GM10248 (cell line): ENCODE measurements at regions not wholly inside any gene's neighbourhood (a gene's known extent, or its start where the extent isn't known, plus 50 kb on each side); places are given as distances from the start of the nearest gene placed in this dataset.

Source experiments
- CTCF ChIA-PET: fragments of 300-600 bp; sonication (Branson Sonifier 250); formaldehyde crosslinking; extraction: SDS; loops from one replicate; lab custom pipeline; 2021; ENCODE audit warnings: antibody characterized with exemption; lab: Yijun Ruan, JAX
- POLR2A ChIA-PET: fragments of 350-650 bp; sonication (Branson Sonifier 250); formaldehyde crosslinking; extraction: SDS; loops from one replicate; lab custom pipeline; 2020; ENCODE audit warnings: antibody characterized with exemption; lab: Yijun Ruan, JAX
- DNase-seq: peaks from one replicate; pipeline ENCODE4 v3.0.0; 2012; ENCODE audit errors: extremely low spot score
- TF ChIP-seq, protein P1 (sequence below): IDR thresholded peaks from 2 replicates; pipeline ENCODE4 v1.5.1; 2012; ENCODE audit warnings: mild to moderate bottlenecking, low read depth; ENCODE audit errors: extremely low read depth, missing control alignments, control extremely low read depth

DNA sequence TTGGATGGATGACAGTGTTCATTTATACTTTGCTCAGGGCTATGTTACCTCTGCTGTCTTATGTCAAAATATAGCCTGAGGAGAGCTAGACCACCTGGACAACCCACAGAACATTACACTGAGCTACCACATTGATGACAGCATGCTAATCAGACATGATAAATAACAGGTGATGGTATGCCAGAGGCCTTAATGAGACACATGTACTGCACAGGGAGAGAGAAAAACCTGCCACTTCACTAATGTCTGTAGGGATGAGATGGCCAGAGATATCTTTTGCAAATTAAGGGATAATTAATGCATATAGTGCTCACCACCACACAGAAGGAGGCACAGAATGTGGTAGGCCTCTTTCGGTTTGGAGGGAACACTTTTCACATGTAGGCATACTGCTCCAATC lies 1122.6 kb upstream of the POT1 start:
- ChIA-PET POLR2A (no interaction called here), CTCF (interaction anchor here (0.7 kb wide), 1 partner anchor 22 kb away, joined by 3 read pairs; no protein-coding TSS in a partner anchor)
- TF ChIP-seq, protein P1, sequence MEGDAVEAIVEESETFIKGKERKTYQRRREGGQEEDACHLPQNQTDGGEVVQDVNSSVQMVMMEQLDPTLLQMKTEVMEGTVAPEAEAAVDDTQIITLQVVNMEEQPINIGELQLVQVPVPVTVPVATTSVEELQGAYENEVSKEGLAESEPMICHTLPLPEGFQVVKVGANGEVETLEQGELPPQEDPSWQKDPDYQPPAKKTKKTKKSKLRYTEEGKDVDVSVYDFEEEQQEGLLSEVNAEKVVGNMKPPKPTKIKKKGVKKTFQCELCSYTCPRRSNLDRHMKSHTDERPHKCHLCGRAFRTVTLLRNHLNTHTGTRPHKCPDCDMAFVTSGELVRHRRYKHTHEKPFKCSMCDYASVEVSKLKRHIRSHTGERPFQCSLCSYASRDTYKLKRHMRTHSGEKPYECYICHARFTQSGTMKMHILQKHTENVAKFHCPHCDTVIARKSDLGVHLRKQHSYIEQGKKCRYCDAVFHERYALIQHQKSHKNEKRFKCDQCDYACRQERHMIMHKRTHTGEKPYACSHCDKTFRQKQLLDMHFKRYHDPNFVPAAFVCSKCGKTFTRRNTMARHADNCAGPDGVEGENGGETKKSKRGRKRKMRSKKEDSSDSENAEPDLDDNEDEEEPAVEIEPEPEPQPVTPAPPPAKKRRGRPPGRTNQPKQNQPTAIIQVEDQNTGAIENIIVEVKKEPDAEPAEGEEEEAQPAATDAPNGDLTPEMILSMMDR = no peak
- no peak for DNase-seq

DNA sequence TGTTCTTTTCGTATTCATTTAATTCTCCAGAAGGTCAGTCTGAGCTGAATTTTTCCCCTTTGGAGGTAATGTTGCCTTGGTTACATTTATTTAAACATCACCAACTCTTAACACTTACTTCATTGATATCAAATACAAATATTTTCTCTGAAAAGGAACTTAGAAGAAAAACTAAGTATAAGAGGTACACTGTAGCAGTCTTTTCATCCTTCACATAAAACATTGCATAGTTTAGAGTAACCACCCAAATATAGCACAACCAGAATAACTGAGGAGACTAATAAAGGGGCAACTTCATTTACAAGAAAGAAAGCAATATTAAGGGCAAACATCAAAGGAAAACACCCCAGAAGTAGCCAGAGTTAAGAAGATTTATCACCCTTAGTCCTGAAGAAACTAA lies 1115.0 kb upstream of the POT1 start:
- TF ChIP-seq, protein P1 = no peak

DNA sequence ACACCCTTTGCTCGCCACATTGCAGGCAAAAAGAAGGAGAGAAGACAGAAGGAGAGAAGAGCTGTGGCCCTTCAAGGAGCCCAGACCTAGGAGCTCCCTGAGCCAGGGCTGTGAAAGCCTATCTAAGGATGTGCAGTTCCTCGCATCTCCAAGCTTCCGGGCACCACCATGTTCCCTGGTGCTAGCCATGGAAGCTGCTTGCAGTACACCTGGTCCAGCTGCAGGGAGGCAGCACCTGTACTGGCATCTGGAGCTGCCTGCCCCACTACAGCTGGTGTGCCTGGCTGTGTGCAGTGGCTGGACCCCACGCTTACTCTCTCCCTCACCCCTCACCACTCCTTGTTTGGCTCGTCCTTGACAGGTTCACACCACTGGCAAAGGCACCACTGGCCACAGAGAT lies 1111.8 kb upstream of the POT1 start:
- ChIA-PET CTCF (interaction anchor here (1.0 to 1.8 kb wide), 4 partner anchors 9 to 17 kb away, joined by 3 to 5 read pairs (median 3); no protein-coding TSS in a partner anchor), POLR2A (no interaction called here)
- no peak for DNase-seq
- TF ChIP-seq, protein P1 = no peak

More for the DNA sequence above, 1115.0 kb upstream of the POT1 start:
- ChIA-PET CTCF (no interaction called here), POLR2A (no interaction called here)
- no peak for DNase-seq

DNA sequence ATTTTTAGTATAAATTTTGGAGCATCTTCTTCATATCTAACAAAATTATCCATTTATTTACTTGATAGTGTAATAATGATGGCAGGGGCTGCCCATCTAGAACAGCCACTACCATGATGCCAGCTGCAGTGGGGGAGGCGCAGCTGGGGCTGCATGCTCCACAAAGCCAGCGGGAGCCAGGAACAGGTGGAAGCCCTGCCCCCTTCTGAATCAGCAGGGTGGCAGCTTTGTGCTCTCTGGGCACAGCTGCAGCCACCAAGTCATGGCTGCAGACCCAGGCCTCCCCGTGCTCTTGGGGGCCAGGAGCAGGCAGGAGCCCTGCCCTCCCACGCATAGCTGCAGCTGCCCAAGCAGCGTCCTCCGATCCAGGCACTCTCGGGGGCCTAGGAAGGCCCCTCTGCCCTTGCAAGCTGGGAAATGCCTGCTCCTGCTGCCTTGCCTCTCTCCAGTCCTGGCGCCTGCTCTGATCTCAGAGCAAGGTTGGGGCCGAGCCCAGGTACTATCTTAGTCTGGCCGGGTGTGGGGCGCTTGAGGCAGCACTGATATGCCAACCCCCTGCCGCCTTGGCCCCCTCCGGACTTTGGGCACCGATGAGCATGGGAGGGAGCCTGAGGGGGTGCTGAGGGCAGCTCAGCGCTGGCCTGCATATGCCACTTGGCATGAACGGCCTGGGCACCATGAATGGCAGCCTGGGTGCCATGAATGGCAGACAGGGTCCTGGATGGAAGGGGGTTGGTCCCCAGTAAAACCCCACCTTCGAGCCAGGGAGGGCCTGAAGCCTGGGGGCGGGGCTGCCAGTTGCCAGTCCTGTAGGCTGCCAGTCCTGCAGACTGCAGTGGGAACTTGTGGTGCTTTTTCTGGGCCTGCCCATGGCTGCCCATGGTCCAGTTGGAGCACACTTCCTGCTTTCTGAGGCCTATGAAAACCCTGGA lies 1110.8 kb upstream of the POT1 start:
- DNase-seq = no peak
- TF ChIP-seq, protein P1 = no peak
- POLR2A ChIA-PET = interaction anchor here (0.6 kb wide), 1 partner anchor 8 kb away, joined by 3 read pairs; no protein-coding TSS in a partner anchor
- CTCF ChIA-PET = interaction anchor here (1.1 to 1.8 kb wide), 4 partner anchors 8 to 16 kb away, joined by 3 to 5 read pairs (median 4); no protein-coding TSS in a partner anchor

DNA sequence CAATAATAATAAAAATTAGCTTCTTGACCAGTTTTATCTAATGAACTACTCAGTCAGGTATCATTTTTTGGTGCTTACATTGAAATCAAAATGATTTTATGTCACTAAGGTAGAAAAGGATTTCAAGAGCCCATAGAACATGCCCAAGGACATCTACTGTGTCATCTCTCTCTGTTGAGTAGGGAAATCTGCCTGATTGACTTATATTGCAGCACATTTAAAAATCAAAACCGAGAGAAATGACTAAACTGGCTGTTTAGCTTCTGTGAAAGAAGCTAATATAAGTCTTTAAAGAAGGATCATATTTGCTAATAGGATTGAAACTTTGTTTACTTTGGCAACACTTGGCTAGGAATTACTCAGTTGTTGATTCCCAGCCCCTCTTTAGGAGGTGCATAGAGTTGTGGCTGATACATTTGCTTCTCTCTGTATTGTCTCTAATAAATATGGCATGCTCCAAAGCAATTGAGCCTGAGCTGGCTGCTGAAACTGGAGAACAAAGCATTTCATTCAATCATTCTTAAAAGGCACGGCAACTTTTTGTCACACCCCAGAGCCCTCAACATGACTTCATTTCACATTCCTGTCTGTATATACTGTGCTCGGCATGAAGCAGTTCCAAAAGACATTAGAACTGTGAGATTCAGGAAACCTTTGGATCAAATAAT lies 1096.9 kb upstream of the POT1 start:
- TF ChIP-seq, protein P1 = no peak
- ChIA-PET POLR2A (no interaction called here), CTCF (interaction anchor here (1.3 kb wide), 1 partner anchor 15 kb away, joined by 3 read pairs; no protein-coding TSS in a partner anchor)
- no peak for DNase-seq

DNA sequence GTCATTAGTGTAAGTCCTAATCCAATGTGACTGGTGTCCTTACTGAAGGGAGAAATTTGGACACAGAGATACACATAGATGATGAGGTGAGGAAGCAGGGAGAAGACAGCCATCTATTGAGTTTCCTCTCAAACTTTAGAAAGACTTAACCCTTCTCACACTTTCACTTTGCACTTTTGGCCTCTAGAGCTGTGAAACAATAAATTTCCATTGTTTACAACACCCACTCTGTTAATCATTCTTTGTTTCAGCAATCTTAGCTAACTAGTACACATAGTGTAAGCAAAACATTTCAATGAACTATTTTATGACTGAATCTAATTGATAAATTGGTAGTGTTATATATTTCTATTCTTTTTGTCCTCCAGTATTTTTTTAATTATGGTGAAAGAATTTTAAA lies 1092.8 kb upstream of the POT1 start:
- CTCF ChIA-PET = no interaction called here
- no peak for DNase-seq
- POLR2A ChIA-PET = no interaction called here
- TF ChIP-seq, protein P1 = no peak
